ENCODE measurements at regions not wholly inside any gene's neighbourhood (a gene's known extent, or its start where the extent isn't known, plus 50 kb on each side); places are given as distances from the start of the nearest gene placed in this dataset.

DNA sequence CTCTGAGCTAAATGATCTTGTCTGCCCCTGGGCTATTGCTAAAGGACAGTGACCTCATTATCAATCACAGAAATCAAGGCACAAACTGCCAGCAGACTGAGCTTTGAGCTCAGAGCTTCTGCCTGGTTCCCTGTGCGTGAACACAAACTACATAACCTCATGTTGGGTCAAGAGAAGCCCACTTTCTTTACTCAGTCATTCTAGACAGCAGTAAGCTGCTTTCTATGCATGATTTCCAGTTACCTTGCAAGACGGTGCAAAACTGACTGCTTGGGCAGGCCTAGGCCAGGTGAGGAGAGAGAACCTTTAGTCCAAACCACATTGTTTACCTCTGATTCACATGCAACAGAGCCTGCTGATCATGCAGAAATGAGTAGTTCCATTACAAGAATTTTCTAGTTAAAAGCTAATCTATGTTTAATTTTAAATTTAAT lies 75.1 kb downstream of the ARRDC4 start:
- no peak overlapping the region for H3K4me3 Mint-ChIP-seq (ENCODE audit: unreplicated experiment)
- H3K36me3 ChIP-seq (ENCODE audit: insufficient read depth, low read length): no peaks in the 10 kb centered on the region
- FAIRE-seq (no peak), DNase-seq (ENCODE audit: low read depth) (no peak)
- H3K4me1 ChIP-seq (ENCODE audit: insufficient read depth, low read length): no peaks in the 10 kb centered on the region
- H3K27ac Mint-ChIP-seq (ENCODE audit: unreplicated experiment): no peak overlapping the region
- peaks cover 4% of the 10 kb centered on the region for H3K9me3 Mint-ChIP-seq (ENCODE audit: unreplicated experiment)
- no peak overlapping the region for H3K4me2 ChIP-seq (ENCODE audit: low read length)
- H3K27ac ChIP-seq (ENCODE audit: low read depth, low read length): no peak overlapping the region
- TF ChIP-seq, protein P1, sequence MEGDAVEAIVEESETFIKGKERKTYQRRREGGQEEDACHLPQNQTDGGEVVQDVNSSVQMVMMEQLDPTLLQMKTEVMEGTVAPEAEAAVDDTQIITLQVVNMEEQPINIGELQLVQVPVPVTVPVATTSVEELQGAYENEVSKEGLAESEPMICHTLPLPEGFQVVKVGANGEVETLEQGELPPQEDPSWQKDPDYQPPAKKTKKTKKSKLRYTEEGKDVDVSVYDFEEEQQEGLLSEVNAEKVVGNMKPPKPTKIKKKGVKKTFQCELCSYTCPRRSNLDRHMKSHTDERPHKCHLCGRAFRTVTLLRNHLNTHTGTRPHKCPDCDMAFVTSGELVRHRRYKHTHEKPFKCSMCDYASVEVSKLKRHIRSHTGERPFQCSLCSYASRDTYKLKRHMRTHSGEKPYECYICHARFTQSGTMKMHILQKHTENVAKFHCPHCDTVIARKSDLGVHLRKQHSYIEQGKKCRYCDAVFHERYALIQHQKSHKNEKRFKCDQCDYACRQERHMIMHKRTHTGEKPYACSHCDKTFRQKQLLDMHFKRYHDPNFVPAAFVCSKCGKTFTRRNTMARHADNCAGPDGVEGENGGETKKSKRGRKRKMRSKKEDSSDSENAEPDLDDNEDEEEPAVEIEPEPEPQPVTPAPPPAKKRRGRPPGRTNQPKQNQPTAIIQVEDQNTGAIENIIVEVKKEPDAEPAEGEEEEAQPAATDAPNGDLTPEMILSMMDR (IDR thresholded peaks at IDR 0.05; ENCODE audit: insufficient read depth, low read depth, low read length): no peak
- no peak for TF ChIP-seq EZH2 (IDR thresholded peaks at IDR 0.05; ENCODE audit: insufficient read depth, low read length)
- H3K36me3 Mint-ChIP-seq (ENCODE audit: low read depth, unreplicated experiment): no peaks in the 10 kb centered on the region
- no peaks in the 10 kb centered on the region for H3K4me1 Mint-ChIP-seq (ENCODE audit: low read depth, unreplicated experiment)
- no peaks in the 10 kb centered on the region for H3K79me2 ChIP-seq (ENCODE audit: insufficient read depth, low read length)
- H3K9ac ChIP-seq (ENCODE audit: low read length): no peak overlapping the region
- no peak overlapping the region for H2AFZ ChIP-seq (ENCODE audit: low read depth, low read length)
- H3K4me3 ChIP-seq (ENCODE audit: insufficient read depth, low read depth, low read length): no peak overlapping the region
- no peaks in the 10 kb centered on the region for H3K27me3 ChIP-seq (ENCODE audit: insufficient read depth, low read length)
- no peaks in the 10 kb centered on the region for H4K20me1 ChIP-seq (ENCODE audit: insufficient read depth, low read length)
- H3K27me3 Mint-ChIP-seq (ENCODE audit: low read depth, unreplicated experiment): peaks cover 6% of the 10 kb centered on the region
- no peaks in the 10 kb centered on the region for H3K9me3 ChIP-seq (ENCODE audit: insufficient read depth, low read depth, low read length)

GRCh38 chr15:98039596-98039995 lies 79.1 kb downstream of the ARRDC4 start:
- no peaks in the 10 kb centered on the region for H4K20me1 ChIP-seq (ENCODE audit: insufficient read depth, low read length)
- H3K79me2 ChIP-seq (ENCODE audit: insufficient read depth, low read length): no peaks in the 10 kb centered on the region
- no peak for FAIRE-seq
- Mint-ChIP-seq H3K4me3 (ENCODE audit: unreplicated experiment) (no peak overlapping the region), H3K9me3 (ENCODE audit: unreplicated experiment) (peaks cover 2% of the 10 kb centered on the region), H3K4me1 (ENCODE audit: low read depth, unreplicated experiment) (no peaks in the 10 kb centered on the region), H3K36me3 (ENCODE audit: low read depth, unreplicated experiment) (no peaks in the 10 kb centered on the region), H3K27ac (ENCODE audit: unreplicated experiment) (no peak overlapping the region), H3K27me3 (ENCODE audit: low read depth, unreplicated experiment) (peaks cover 11% of the 10 kb centered on the region)
- no peaks in the 10 kb centered on the region for H3K9me3 ChIP-seq (ENCODE audit: insufficient read depth, low read depth, low read length)
- H3K4me1 ChIP-seq (ENCODE audit: insufficient read depth, low read length): no peaks in the 10 kb centered on the region
- no peaks in the 10 kb centered on the region for H3K27me3 ChIP-seq (ENCODE audit: insufficient read depth, low read length)
- no peak overlapping the region for H2AFZ ChIP-seq (ENCODE audit: low read depth, low read length)
- no peak overlapping the region for H3K27ac ChIP-seq (ENCODE audit: low read depth, low read length)
- TF ChIP-seq EZH2 (IDR thresholded peaks at IDR 0.05; ENCODE audit: insufficient read depth, low read length): no peak
- TF ChIP-seq, protein P1 (IDR thresholded peaks at IDR 0.05; ENCODE audit: insufficient read depth, low read depth, low read length): no peak
- no peak overlapping the region for H3K4me2 ChIP-seq (ENCODE audit: low read length)
- no peak overlapping the region for H3K4me3 ChIP-seq (ENCODE audit: insufficient read depth, low read depth, low read length)
- no peaks in the 10 kb centered on the region for H3K36me3 ChIP-seq (ENCODE audit: insufficient read depth, low read length)
- H3K9ac ChIP-seq (ENCODE audit: low read length): no peak overlapping the region
- no peak for DNase-seq (ENCODE audit: low read depth)

GRCh38 chr15:98040146-98040545 lies 79.6 kb downstream of the ARRDC4 start:
- Histone ChIP-seq H3K9ac (ENCODE audit: low read length) (no peak overlapping the region), H3K36me3 (ENCODE audit: insufficient read depth, low read length) (no peaks in the 10 kb centered on the region), H2AFZ (ENCODE audit: low read depth, low read length) (no peak overlapping the region), H3K4me1 (ENCODE audit: insufficient read depth, low read length) (no peaks in the 10 kb centered on the region), H3K4me2 (ENCODE audit: low read length) (no peak overlapping the region), H3K27me3 (ENCODE audit: insufficient read depth, low read length) (no peaks in the 10 kb centered on the region), H3K27ac (ENCODE audit: low read depth, low read length) (no peak overlapping the region), H3K4me3 (ENCODE audit: insufficient read depth, low read depth, low read length) (no peak overlapping the region), H3K9me3 (ENCODE audit: insufficient read depth, low read depth, low read length) (no peaks in the 10 kb centered on the region), H4K20me1 (ENCODE audit: insufficient read depth, low read length) (no peaks in the 10 kb centered on the region), H3K79me2 (ENCODE audit: insufficient read depth, low read length) (no peaks in the 10 kb centered on the region)
- DNase-seq (ENCODE audit: low read depth) (no peak), FAIRE-seq (no peak)
- Mint-ChIP-seq H3K27ac (ENCODE audit: unreplicated experiment) (no peak overlapping the region), H3K36me3 (ENCODE audit: low read depth, unreplicated experiment) (no peaks in the 10 kb centered on the region), H3K4me3 (ENCODE audit: unreplicated experiment) (no peak overlapping the region), H3K9me3 (ENCODE audit: unreplicated experiment) (peaks cover 2% of the 10 kb centered on the region), H3K4me1 (ENCODE audit: low read depth, unreplicated experiment) (no peaks in the 10 kb centered on the region), H3K27me3 (ENCODE audit: low read depth, unreplicated experiment) (peaks cover 15% of the 10 kb centered on the region)
- TF ChIP-seq, protein P1 (IDR thresholded peaks at IDR 0.05; ENCODE audit: insufficient read depth, low read depth, low read length): no peak
- TF ChIP-seq EZH2 (IDR thresholded peaks at IDR 0.05; ENCODE audit: insufficient read depth, low read length): no peak
